ENCODE measurements at regions not wholly inside any gene's neighbourhood (a gene's known extent, or its start where the extent isn't known, plus 50 kb on each side); places are given as distances from the start of the nearest gene placed in this dataset.

GRCh38 chr1:47569681-47570470 is 132.0 kb downstream of the FOXD2 start:
- DNase-seq (ENCODE audit: extremely low spot score, insufficient read length, low read depth), result no peak
- FAIRE-seq, result no peak

- no peak for FAIRE-seq
Measured at GRCh38 chr1:47571161-47571560, 133.3 kb downstream of the FOXD2 start.

GRCh38 chr1:47571952-47572351 is 134.1 kb downstream of the FOXD2 start:
- FAIRE-seq (no peak), DNase-seq (ENCODE audit: extremely low spot score, insufficient read length, low read depth) (no peak)

More at GRCh38 chr1:47571161-47571560, 133.3 kb downstream of the FOXD2 start:
- DNase-seq (ENCODE audit: extremely low spot score, insufficient read length, low read depth), result no peak

GRCh38 chr1:47572731-47573430 is 135.0 kb downstream of the FOXD2 start:
- no peak for DNase-seq (ENCODE audit: extremely low spot score, insufficient read length, low read depth)
- FAIRE-seq, result no peak

GRCh38 chr1:47574451-47575165 is 136.8 kb downstream of the FOXD2 start:
- DNase-seq (ENCODE audit: extremely low spot score, insufficient read length, low read depth), result no peak
- FAIRE-seq, result no peak

GRCh38 chr1:47575855-47576757 is 138.3 kb downstream of the FOXD2 start:
- DNase-seq (ENCODE audit: extremely low spot score, insufficient read length, low read depth) (no peak), FAIRE-seq (no peak)

GRCh38 chr1:47576758-47577115 is 138.9 kb downstream of the FOXD2 start:
- DNase-seq (ENCODE audit: extremely low spot score, insufficient read length, low read depth) (no peak), FAIRE-seq (no peak)

GRCh38 chr1:47577303-47578025 is 139.6 kb downstream of the FOXD2 start:
- no peak for DNase-seq (ENCODE audit: extremely low spot score, insufficient read length, low read depth)
- FAIRE-seq, result no peak

- FAIRE-seq, result no peak
Measured at GRCh38 chr1:47578026-47578720, 140.3 kb downstream of the FOXD2 start.

GRCh38 chr1:47578721-47579419 is 141.0 kb downstream of the FOXD2 start:
- FAIRE-seq (no peak), DNase-seq (ENCODE audit: extremely low spot score, insufficient read length, low read depth) (no peak)

More at GRCh38 chr1:47578026-47578720, 140.3 kb downstream of the FOXD2 start:
- no peak for DNase-seq (ENCODE audit: extremely low spot score, insufficient read length, low read depth)

- DNase-seq (ENCODE audit: extremely low spot score, insufficient read length, low read depth), result no peak
- FAIRE-seq, result no peak
Measured at GRCh38 chr1:47579809-47580208, 142.0 kb downstream of the FOXD2 start.

- DNase-seq (ENCODE audit: extremely low spot score, insufficient read length, low read depth) (no peak), FAIRE-seq (no peak)
Measured at GRCh38 chr1:47580451-47580995, 142.7 kb downstream of the FOXD2 start.

- FAIRE-seq (no peak), DNase-seq (ENCODE audit: extremely low spot score, insufficient read length, low read depth) (no peak)
Measured at GRCh38 chr1:47582891-47583608, 145.2 kb downstream of the FOXD2 start.

GRCh38 chr1:47584249-47584648 is 146.4 kb downstream of the FOXD2 start:
- DNase-seq (ENCODE audit: extremely low spot score, insufficient read length, low read depth) (no peak), FAIRE-seq (no peak)

GRCh38 chr1:47585141-47585902 is 147.5 kb downstream of the FOXD2 start:
- DNase-seq (ENCODE audit: extremely low spot score, insufficient read length, low read depth), result no peak

GRCh38 chr1:47587891-47588582 is 150.2 kb downstream of the FOXD2 start:
- DNase-seq (ENCODE audit: extremely low spot score, insufficient read length, low read depth), result no peak

More at GRCh38 chr1:47585141-47585902, 147.5 kb downstream of the FOXD2 start:
- no peak for FAIRE-seq

More at GRCh38 chr1:47587891-47588582, 150.2 kb downstream of the FOXD2 start:
- no peak for FAIRE-seq
